ENCODE measurements at regions not wholly inside any gene's neighbourhood (a gene's known extent, or its start where the extent isn't known, plus 50 kb on each side); places are given as distances from the start of the nearest gene placed in this dataset.

GRCh38 chrX:68910731-68911428 is 82.1 kb downstream of the EFNB1 start:
- no peak overlapping the region for H2BK120ac ChIP-seq (ENCODE audit: low read depth, low read length)
- H4K91ac ChIP-seq (ENCODE audit: low read length) = no peak overlapping the region
- no peak overlapping the region for H3K27ac ChIP-seq (ENCODE audit: low read length, poor library complexity, severe bottlenecking)
- peak overlapping the region in 1 of 2 experiments; percentile 41 for H3K14ac ChIP-seq (ENCODE audit: low read length in 2 of 2)
- no peak overlapping the region for H2BK12ac ChIP-seq (ENCODE audit: low read length in 2 of 2)
- H4K8ac ChIP-seq (ENCODE audit: low read length) = no peak overlapping the region
- peaks cover 0 to 81% of the 10 kb centered on the region in 2 experiments for H3K27me3 ChIP-seq (ENCODE audit: control insufficient read depth in 1 of 2, insufficient read depth in 1 of 2, low read length in 2 of 2)
- H3K9ac ChIP-seq (ENCODE audit: low read length) = no peak overlapping the region
- H3K4ac ChIP-seq (ENCODE audit: low read depth in 1 of 2, low read length in 2 of 2) = peak overlapping the region in 1 of 2 experiments; percentile 15
- no peak for DNase-seq
- H3K4me1 ChIP-seq (ENCODE audit: control insufficient read depth, insufficient read depth, low read depth, low read length) = peaks cover 26% of the 10 kb centered on the region
- H2AK5ac ChIP-seq (ENCODE audit: low read length, severe bottlenecking) = no peak overlapping the region
- peak overlapping the region in 1 of 2 experiments; percentile 34 for H3K18ac ChIP-seq (ENCODE audit: low read depth in 1 of 2, low read length in 2 of 2)
- no peak overlapping the region for H3K4me2 ChIP-seq (ENCODE audit: low read length, poor library complexity, severe bottlenecking)
- WGBS = no CpG with 5 or more reads among the region's 3 CpGs
- H3K4me3 ChIP-seq (ENCODE audit: insufficient read depth in 1 of 2, low read depth in 1 of 2, low read length in 2 of 2) = no peak overlapping the region
- H3K23ac ChIP-seq (ENCODE audit: low read length in 2 of 2) = no peak overlapping the region
- H2BK5ac ChIP-seq (ENCODE audit: low read depth, low read length, poor library complexity, severe bottlenecking) = no peak overlapping the region
- H3K9me3 ChIP-seq (ENCODE audit: control insufficient read depth, low read length) = no peaks in the 10 kb centered on the region
- no peaks in the 10 kb centered on the region for H3K36me3 ChIP-seq (ENCODE audit: control insufficient read depth in 1 of 2, insufficient read depth in 2 of 2, low read depth in 1 of 2, low read length in 2 of 2)
- no peak overlapping the region for H2AFZ ChIP-seq (ENCODE audit: low read depth, low read length)
- no peaks in the 10 kb centered on the region for H3K79me1 ChIP-seq (replicated peaks; ENCODE audit: low read length, poor library complexity, severe bottlenecking)
- H2BK15ac ChIP-seq (ENCODE audit: low read depth, poor library complexity, severe bottlenecking) = no peak overlapping the region

- no peak overlapping the region for H3K27ac ChIP-seq (ENCODE audit: low read length, poor library complexity, severe bottlenecking)
- peaks cover 26% of the 10 kb centered on the region for H3K4me1 ChIP-seq (ENCODE audit: control insufficient read depth, insufficient read depth, low read depth, low read length)
- H3K14ac ChIP-seq (ENCODE audit: low read length in 2 of 2) = no peak overlapping the region
- no peak overlapping the region for H3K18ac ChIP-seq (ENCODE audit: low read depth in 1 of 2, low read length in 2 of 2)
- no peaks in the 10 kb centered on the region for H3K36me3 ChIP-seq (ENCODE audit: control insufficient read depth in 1 of 2, insufficient read depth in 2 of 2, low read depth in 1 of 2, low read length in 2 of 2)
- H4K91ac ChIP-seq (ENCODE audit: low read length) = no peak overlapping the region
- no peak overlapping the region for H3K9ac ChIP-seq (ENCODE audit: low read length)
- no peak overlapping the region for H2BK5ac ChIP-seq (ENCODE audit: low read depth, low read length, poor library complexity, severe bottlenecking)
- H2BK15ac ChIP-seq (ENCODE audit: low read depth, poor library complexity, severe bottlenecking) = no peak overlapping the region
- H3K4me3 ChIP-seq (ENCODE audit: insufficient read depth in 1 of 2, low read depth in 1 of 2, low read length in 2 of 2) = no peak overlapping the region
- H3K23ac ChIP-seq (ENCODE audit: low read length in 2 of 2) = no peak overlapping the region
- no peak overlapping the region for H2AK5ac ChIP-seq (ENCODE audit: low read length, severe bottlenecking)
- H3K4me2 ChIP-seq (ENCODE audit: low read length, poor library complexity, severe bottlenecking) = no peak overlapping the region
- no peak for DNase-seq
- H2BK120ac ChIP-seq (ENCODE audit: low read depth, low read length) = no peak overlapping the region
- H2AFZ ChIP-seq (ENCODE audit: low read depth, low read length) = no peak overlapping the region
- H3K9me3 ChIP-seq (ENCODE audit: control insufficient read depth, low read length) = no peaks in the 10 kb centered on the region
- H4K8ac ChIP-seq (ENCODE audit: low read length) = no peak overlapping the region
- no peaks in the 10 kb centered on the region for H3K79me1 ChIP-seq (replicated peaks; ENCODE audit: low read length, poor library complexity, severe bottlenecking)
- WGBS = 89% methylated on average over 2 of the region's 2 CpGs
- no peak overlapping the region for H2BK12ac ChIP-seq (ENCODE audit: low read length in 2 of 2)
- H3K27me3 ChIP-seq (ENCODE audit: control insufficient read depth in 1 of 2, insufficient read depth in 1 of 2, low read length in 2 of 2) = peaks cover 0 to 79% of the 10 kb centered on the region in 2 experiments
- no peak overlapping the region for H3K4ac ChIP-seq (ENCODE audit: low read depth in 1 of 2, low read length in 2 of 2)
These were observed 81.1 kb downstream of the EFNB1 start for GRCh38 chrX:68909945-68910344.

- H2BK15ac ChIP-seq (ENCODE audit: low read depth, poor library complexity, severe bottlenecking) = no peak overlapping the region
- 94% methylated on average over 4 of the region's 5 CpGs for WGBS
- H3K14ac ChIP-seq (ENCODE audit: low read length in 2 of 2) = no peak overlapping the region
- H3K4me2 ChIP-seq (ENCODE audit: low read length, poor library complexity, severe bottlenecking) = no peak overlapping the region
- H3K27ac ChIP-seq (ENCODE audit: low read length, poor library complexity, severe bottlenecking) = no peak overlapping the region
- H3K18ac ChIP-seq (ENCODE audit: low read depth in 1 of 2, low read length in 2 of 2) = no peak overlapping the region
- H2AFZ ChIP-seq (ENCODE audit: low read depth, low read length) = no peak overlapping the region
- no peaks in the 10 kb centered on the region for H3K79me1 ChIP-seq (replicated peaks; ENCODE audit: low read length, poor library complexity, severe bottlenecking)
- no peak overlapping the region for H4K91ac ChIP-seq (ENCODE audit: low read length)
- no peak for DNase-seq
- H3K27me3 ChIP-seq (ENCODE audit: control insufficient read depth in 1 of 2, insufficient read depth in 1 of 2, low read length in 2 of 2) = peaks cover 0 to 74% of the 10 kb centered on the region in 2 experiments
- no peak overlapping the region for H3K4ac ChIP-seq (ENCODE audit: low read depth in 1 of 2, low read length in 2 of 2)
- no peak overlapping the region for H3K23ac ChIP-seq (ENCODE audit: low read length in 2 of 2)
- H3K9ac ChIP-seq (ENCODE audit: low read length) = no peak overlapping the region
- H2BK120ac ChIP-seq (ENCODE audit: low read depth, low read length) = no peak overlapping the region
- H3K9me3 ChIP-seq (ENCODE audit: control insufficient read depth, low read length) = no peaks in the 10 kb centered on the region
- no peak overlapping the region for H4K8ac ChIP-seq (ENCODE audit: low read length)
- H3K4me1 ChIP-seq (ENCODE audit: control insufficient read depth, insufficient read depth, low read depth, low read length) = peaks cover 17% of the 10 kb centered on the region
- no peak overlapping the region for H3K4me3 ChIP-seq (ENCODE audit: insufficient read depth in 1 of 2, low read depth in 1 of 2, low read length in 2 of 2)
- H3K36me3 ChIP-seq (ENCODE audit: control insufficient read depth in 1 of 2, insufficient read depth in 2 of 2, low read depth in 1 of 2, low read length in 2 of 2) = no peaks in the 10 kb centered on the region
- no peak overlapping the region for H2AK5ac ChIP-seq (ENCODE audit: low read length, severe bottlenecking)
- no peak overlapping the region for H2BK5ac ChIP-seq (ENCODE audit: low read depth, low read length, poor library complexity, severe bottlenecking)
- H2BK12ac ChIP-seq (ENCODE audit: low read length in 2 of 2) = no peak overlapping the region
These were observed 79.2 kb downstream of the EFNB1 start for GRCh38 chrX:68908071-68908470.

GRCh38 chrX:68902706-68903504 is 74.1 kb downstream of the EFNB1 start:
- no peak for DNase-seq
- H3K4me1 ChIP-seq (ENCODE audit: control insufficient read depth, insufficient read depth, low read depth, low read length) = no peaks in the 10 kb centered on the region
- H3K14ac ChIP-seq (ENCODE audit: low read length in 2 of 2) = no peak overlapping the region
- H3K18ac ChIP-seq (ENCODE audit: low read depth in 1 of 2, low read length in 2 of 2) = peak overlapping the region in 1 of 2 experiments; percentile 1
- H2AK5ac ChIP-seq (ENCODE audit: low read length, severe bottlenecking) = no peak overlapping the region
- no peak overlapping the region for H3K4ac ChIP-seq (ENCODE audit: low read depth in 1 of 2, low read length in 2 of 2)
- H3K9ac ChIP-seq (ENCODE audit: low read length) = no peak overlapping the region
- no peaks in the 10 kb centered on the region for H3K9me3 ChIP-seq (ENCODE audit: control insufficient read depth, low read length)
- H3K36me3 ChIP-seq (ENCODE audit: control insufficient read depth in 1 of 2, insufficient read depth in 2 of 2, low read depth in 1 of 2, low read length in 2 of 2) = no peaks in the 10 kb centered on the region
- no peak overlapping the region for H2BK5ac ChIP-seq (ENCODE audit: low read depth, low read length, poor library complexity, severe bottlenecking)
- no peak overlapping the region for H3K23ac ChIP-seq (ENCODE audit: low read length in 2 of 2)
- no peaks in the 10 kb centered on the region for H3K79me1 ChIP-seq (replicated peaks; ENCODE audit: low read length, poor library complexity, severe bottlenecking)
- no peak overlapping the region for H2BK12ac ChIP-seq (ENCODE audit: low read length in 2 of 2)
- peaks cover 0 to 63% of the 10 kb centered on the region in 2 experiments for H3K27me3 ChIP-seq (ENCODE audit: control insufficient read depth in 1 of 2, insufficient read depth in 1 of 2, low read length in 2 of 2)
- no peak overlapping the region for H4K8ac ChIP-seq (ENCODE audit: low read length)
- H2BK15ac ChIP-seq (ENCODE audit: low read depth, poor library complexity, severe bottlenecking) = no peak overlapping the region
- H2BK120ac ChIP-seq (ENCODE audit: low read depth, low read length) = no peak overlapping the region
- H2AFZ ChIP-seq (ENCODE audit: low read depth, low read length) = no peak overlapping the region
- no peak overlapping the region for H3K4me2 ChIP-seq (ENCODE audit: low read length, poor library complexity, severe bottlenecking)
- H3K4me3 ChIP-seq (ENCODE audit: insufficient read depth in 1 of 2, low read depth in 1 of 2, low read length in 2 of 2) = no peak overlapping the region
- no peak overlapping the region for H3K27ac ChIP-seq (ENCODE audit: low read length, poor library complexity, severe bottlenecking)
- 84% methylated on average over 9 of the region's 9 CpGs for WGBS
- no peak overlapping the region for H4K91ac ChIP-seq (ENCODE audit: low read length)
